ENCODE measurements at regions not wholly inside any gene's neighbourhood (a gene's known extent, or its start where the extent isn't known, plus 50 kb on each side); places are given as distances from the start of the nearest gene placed in this dataset.

DNA sequence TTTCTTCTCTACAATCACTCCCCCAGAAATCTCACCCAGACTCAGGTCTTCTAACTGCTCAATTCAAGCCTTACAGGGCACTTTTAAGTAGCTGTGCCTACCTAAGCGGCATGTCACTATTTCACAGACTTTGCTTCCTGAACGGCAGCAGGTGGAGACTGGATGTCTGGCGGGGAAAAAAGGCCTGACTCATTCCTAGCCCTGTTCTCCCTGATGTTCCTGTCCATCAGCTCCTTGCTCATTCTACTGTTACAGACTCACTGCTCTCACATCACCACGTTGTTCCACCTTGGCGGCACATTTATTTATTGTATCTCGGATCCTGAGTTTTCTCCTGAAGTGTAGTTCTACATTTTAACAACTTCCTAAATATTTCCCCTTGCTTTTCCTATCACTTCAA, 52.6 kb upstream of the ATP11B start:
- Mint-ChIP-seq H3K9me3 (ENCODE audit: low read depth) (no peaks in the 10 kb centered on the region), H3K4me1 (ENCODE audit: low read depth) (peaks cover 32% of the 10 kb centered on the region), H3K27ac (peak overlapping the region; percentile 79), H3K4me3 (ENCODE audit: low read depth) (no peak overlapping the region), H3K36me3 (ENCODE audit: insufficient read depth) (no peaks in the 10 kb centered on the region), H3K27me3 (no peaks in the 10 kb centered on the region)
- TF ChIP-seq, protein P1, sequence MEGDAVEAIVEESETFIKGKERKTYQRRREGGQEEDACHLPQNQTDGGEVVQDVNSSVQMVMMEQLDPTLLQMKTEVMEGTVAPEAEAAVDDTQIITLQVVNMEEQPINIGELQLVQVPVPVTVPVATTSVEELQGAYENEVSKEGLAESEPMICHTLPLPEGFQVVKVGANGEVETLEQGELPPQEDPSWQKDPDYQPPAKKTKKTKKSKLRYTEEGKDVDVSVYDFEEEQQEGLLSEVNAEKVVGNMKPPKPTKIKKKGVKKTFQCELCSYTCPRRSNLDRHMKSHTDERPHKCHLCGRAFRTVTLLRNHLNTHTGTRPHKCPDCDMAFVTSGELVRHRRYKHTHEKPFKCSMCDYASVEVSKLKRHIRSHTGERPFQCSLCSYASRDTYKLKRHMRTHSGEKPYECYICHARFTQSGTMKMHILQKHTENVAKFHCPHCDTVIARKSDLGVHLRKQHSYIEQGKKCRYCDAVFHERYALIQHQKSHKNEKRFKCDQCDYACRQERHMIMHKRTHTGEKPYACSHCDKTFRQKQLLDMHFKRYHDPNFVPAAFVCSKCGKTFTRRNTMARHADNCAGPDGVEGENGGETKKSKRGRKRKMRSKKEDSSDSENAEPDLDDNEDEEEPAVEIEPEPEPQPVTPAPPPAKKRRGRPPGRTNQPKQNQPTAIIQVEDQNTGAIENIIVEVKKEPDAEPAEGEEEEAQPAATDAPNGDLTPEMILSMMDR (IDR thresholded peaks at IDR 0.05; ENCODE audit: unreplicated experiment): no peak
- no peak for DNase-seq (ENCODE audit: low spot score, unreplicated experiment)

GRCh38 chr3:182741214-182741613, 52.1 kb upstream of the ATP11B start:
- H3K36me3 Mint-ChIP-seq (ENCODE audit: insufficient read depth): no peaks in the 10 kb centered on the region
- H3K27me3 Mint-ChIP-seq: no peaks in the 10 kb centered on the region
- peaks cover 33% of the 10 kb centered on the region for H3K4me1 Mint-ChIP-seq (ENCODE audit: low read depth)
- TF ChIP-seq, protein P1 (IDR thresholded peaks at IDR 0.05; ENCODE audit: unreplicated experiment): no peak
- no peak overlapping the region for H3K27ac Mint-ChIP-seq
- no peak for DNase-seq (ENCODE audit: low spot score, unreplicated experiment)
- no peaks in the 10 kb centered on the region for H3K9me3 Mint-ChIP-seq (ENCODE audit: low read depth)
- H3K4me3 Mint-ChIP-seq (ENCODE audit: low read depth): no peak overlapping the region

All from progenitor cell of endocrine pancreas (in vitro differentiated cells).